GM21825 (cell line): ENCODE measurements at regions not wholly inside any gene's neighbourhood (a gene's known extent, or its start where the extent isn't known, plus 50 kb on each side); places are given as distances from the start of the nearest gene placed in this dataset.

Experiments used
- ATAC-seq: cut with Tn5 transposase; IDR thresholded peaks from one replicate; pipeline ENCODE4 v1.9.1; 2021; ENCODE audit warnings: mild to moderate bottlenecking, moderate library complexity; ENCODE audit not compliant: unreplicated experiment

- no peak for ATAC-seq
Measured at GRCh38 chr4:11194431-11194830, 234.3 kb downstream of the HS3ST1 start.

- no peak for ATAC-seq
Measured at GRCh38 chr4:11189756-11190155, 238.9 kb downstream of the HS3ST1 start.

GRCh38 chr4:11183356-11183740 is 245.3 kb downstream of the HS3ST1 start:
- no peak for ATAC-seq

- no peak for ATAC-seq
Measured at GRCh38 chr4:11182586-11183355, 245.9 kb downstream of the HS3ST1 start.

- ATAC-seq = no peak
Measured at GRCh38 chr4:11182031-11182430, 246.7 kb downstream of the HS3ST1 start.

GRCh38 chr4:11179796-11180195 is 248.9 kb downstream of the HS3ST1 start:
- no peak for ATAC-seq

GRCh38 chr4:11178433-11178832 is 250.3 kb downstream of the HS3ST1 start:
- no peak for ATAC-seq

GRCh38 chr4:11175374-11175773 is 253.3 kb downstream of the HS3ST1 start:
- no peak for ATAC-seq

- ATAC-seq = no peak
Measured at GRCh38 chr4:11166606-11167005, 262.1 kb downstream of the HS3ST1 start.

GRCh38 chr4:11166034-11166433 is 262.7 kb downstream of the HS3ST1 start:
- ATAC-seq = no peak

GRCh38 chr4:11165052-11165451 is 263.6 kb downstream of the HS3ST1 start:
- ATAC-seq = no peak

- ATAC-seq = no peak
Measured at GRCh38 chr4:11160288-11160687, 268.4 kb downstream of the HS3ST1 start.

GRCh38 chr4:11158971-11159370 is 269.7 kb downstream of the HS3ST1 start:
- ATAC-seq = no peak

GRCh38 chr4:11155208-11155867 is 273.4 kb downstream of the HS3ST1 start:
- ATAC-seq = no peak

GRCh38 chr4:11153171-11153750 is 275.4 kb downstream of the HS3ST1 start:
- no peak for ATAC-seq

- no peak for ATAC-seq
Measured at GRCh38 chr4:11152684-11153083, 276.0 kb downstream of the HS3ST1 start.

- no peak for ATAC-seq
Measured at GRCh38 chr4:11151500-11151899, 277.2 kb downstream of the HS3ST1 start.

- ATAC-seq = no peak
Measured at GRCh38 chr4:11149612-11150259, 279.0 kb downstream of the HS3ST1 start.

GRCh38 chr4:11139871-11140270 is 288.8 kb downstream of the HS3ST1 start:
- no peak for ATAC-seq

GRCh38 chr4:11138964-11139363 is 289.7 kb downstream of the HS3ST1 start:
- ATAC-seq = no peak

GRCh38 chr4:11134705-11135104 is 294.0 kb downstream of the HS3ST1 start:
- no peak for ATAC-seq

- ATAC-seq = no peak
Measured at GRCh38 chr4:11133868-11134267, 294.8 kb downstream of the HS3ST1 start.
